CD4-positive, alpha-beta T cell (primary cell): ENCODE measurements at regions not wholly inside any gene's neighbourhood (a gene's known extent, or its start where the extent isn't known, plus 50 kb on each side); places are given as distances from the start of the nearest gene placed in this dataset.

ENCODE experiments used
- ATAC-seq: fragments of 200-7000 bp; cut with Tn5 transposase; one replicate; pipeline ENCODE4 v1.10.0; 2022; ENCODE audit warnings: mild to moderate bottlenecking; ENCODE audit not compliant: poor library complexity
- CTCF ChIA-PET: fragments of 350-600 bp; sonication (Branson Sonifier 250); formaldehyde crosslinking; loops from one replicate; lab custom pipeline; 2021; ENCODE audit warnings: antibody characterized with exemption, inconsistent platforms; lab: Charles Lee
- POLR2A ChIA-PET: fragments of 350-600 bp; sonication (Branson Sonifier 250); formaldehyde crosslinking; loops from one replicate; lab custom pipeline; 2021; ENCODE audit warnings: antibody characterized with exemption, inconsistent platforms; lab: Charles Lee
- DNase-seq, 14 experiments: peaks; one replicate each; pipeline ENCODE4 v3.0.0-alpha.2; 2013 to 2020; ENCODE audit warnings: mixed read lengths in 2 of 14
- H3K27ac ChIP-seq, 2 donors: one replicate each; pipeline versions ENCODE4 v1.5.1 to v1.7.0; 2013; ENCODE audit warnings: low read length in 2 of 2, low read depth in 1 of 2, mild to moderate bottlenecking in 1 of 2
- H3K27me3 ChIP-seq, 2 experiments: 1 replicate in 1 of 2; 2 replicates in 1 of 2; pipeline versions ENCODE4 v1.6.1 to v1.7.0; 2013; ENCODE audit warnings: low read length in 2 of 2, control low read depth in 1 of 2, mild to moderate bottlenecking in 1 of 2, moderate library complexity in 1 of 2; ENCODE audit not compliant: insufficient read depth in 2 of 2, control insufficient read depth in 1 of 2
- H3K36me3 ChIP-seq: one replicate; pipeline ENCODE4 v1.6.1; 2013; ENCODE audit warnings: low read length, control low read depth; ENCODE audit not compliant: insufficient read depth
- H3K4me1 ChIP-seq: one replicate; pipeline ENCODE4 v1.6.1; 2013; ENCODE audit warnings: low read length, control low read depth; ENCODE audit not compliant: insufficient read depth
- H3K4me3 ChIP-seq: one replicate; pipeline ENCODE4 v1.5.1; 2013; ENCODE audit warnings: mild to moderate bottlenecking, low read length, moderate library complexity
- H3K9me3 ChIP-seq, 2 experiments: 1 replicate in 1 of 2; 2 replicates in 1 of 2; pipeline versions ENCODE4 v1.6.1 to v1.7.0; 2013; ENCODE audit warnings: low read length in 2 of 2, mild to moderate bottlenecking in 2 of 2, control low read depth in 1 of 2, moderate library complexity in 1 of 2; ENCODE audit not compliant: control insufficient read depth in 1 of 2, insufficient read depth in 1 of 2
- H3K27ac Mint-ChIP-seq: one replicate; pipeline ENCODE4 v1.8.0; 2020; ENCODE audit warnings: mixed read lengths
- H3K27me3 Mint-ChIP-seq: one replicate; pipeline ENCODE4 v1.8.0; 2021; ENCODE audit warnings: mixed read lengths
- H3K36me3 Mint-ChIP-seq: one replicate; pipeline ENCODE4 v1.8.0; 2021; ENCODE audit warnings: low read depth, mixed read lengths
- H3K4me1 Mint-ChIP-seq: one replicate; pipeline ENCODE4 v1.8.0; 2021; ENCODE audit warnings: low read depth, mixed read lengths
- H3K4me3 Mint-ChIP-seq: one replicate; pipeline ENCODE4 v1.8.0; 2020; ENCODE audit warnings: mild to moderate bottlenecking, mixed read lengths
- H3K9me3 Mint-ChIP-seq: one replicate; pipeline ENCODE4 v1.8.0; 2020; ENCODE audit warnings: mixed read lengths
- CTCF ChIP-seq: fragments of 200-600 bp; IDR thresholded peaks from one replicate; pipeline ENCODE4 v1.8.0; 2022; ENCODE audit warnings: antibody characterized with exemption, mild to moderate bottlenecking
- intact Hi-C, 2 experiments: fragments of 100-400 bp; cut with DNase I in 1 of 2; cut with micrococcal nuclease in 1 of 2; formaldehyde crosslinking; loops; one replicate each; pipeline versions ENCODE4 v1.15.1 to v1.9.0; 2023 to 2025; cut with DNase I, micrococcal nuclease

GRCh38 chr18:70459251-70459650 is 170.4 kb downstream of the SOCS6 start:
- intact Hi-C loops = no loop called here
- ChIA-PET POLR2A (no interaction called here), CTCF (no interaction called here)
- no peaks in the 10 kb centered on the region for H3K9me3 Mint-ChIP-seq
- ATAC-seq = no peak
- Histone ChIP-seq H3K36me3 (no peaks in the 10 kb centered on the region), H3K4me1 (no peaks in the 10 kb centered on the region), H3K4me3 (no peak overlapping the region), H3K27ac (no peak overlapping the region), H3K9me3 (no peaks in the 10 kb centered on the region), H3K27me3 (peaks cover 0 to 2% of the 10 kb centered on the region in 2 experiments)
- H3K4me1 Mint-ChIP-seq = peaks cover 2% of the 10 kb centered on the region
- DNase-seq = no peak
- no peaks in the 10 kb centered on the region for H3K36me3 Mint-ChIP-seq
- H3K27me3 Mint-ChIP-seq = peaks cover 39% of the 10 kb centered on the region
- H3K4me3 Mint-ChIP-seq = no peak overlapping the region
- H3K27ac Mint-ChIP-seq = no peak overlapping the region
- no peak for TF ChIP-seq CTCF

GRCh38 chr18:70457788-70458187 is 168.9 kb downstream of the SOCS6 start:
- CTCF ChIA-PET = no interaction called here

DNA sequence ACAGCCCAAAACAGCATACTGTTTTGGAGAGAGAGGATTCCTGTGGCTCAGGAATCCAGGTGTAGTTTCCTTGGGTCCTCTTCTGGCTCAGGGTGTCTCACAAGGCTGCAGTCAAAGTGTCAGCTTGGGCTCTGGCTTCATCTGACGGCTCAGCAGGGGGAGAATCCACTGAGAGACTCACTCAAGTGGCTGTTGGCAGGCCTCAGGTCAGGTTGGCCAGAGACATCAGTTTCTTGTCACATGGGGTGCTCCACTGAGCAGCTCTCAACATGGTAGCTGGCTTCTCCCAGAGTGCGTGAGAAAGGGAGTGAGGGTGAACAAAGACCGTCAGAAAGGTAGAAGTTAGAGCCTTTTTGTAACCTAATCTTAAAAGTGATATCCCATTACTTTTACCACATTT is 168.4 kb downstream of the SOCS6 start:
- ChIA-PET POLR2A (no interaction called here), CTCF (no interaction called here)

More at GRCh38 chr18:70457788-70458187, 168.9 kb downstream of the SOCS6 start:
- TF ChIP-seq CTCF = no peak
- no peaks in the 10 kb centered on the region for H3K4me1 ChIP-seq
- Mint-ChIP-seq H3K4me3 (no peak overlapping the region), H3K9me3 (no peaks in the 10 kb centered on the region), H3K27me3 (peaks cover 28% of the 10 kb centered on the region), H3K27ac (no peak overlapping the region), H3K4me1 (no peaks in the 10 kb centered on the region), H3K36me3 (no peaks in the 10 kb centered on the region)
- POLR2A ChIA-PET = no interaction called here
- no peak overlapping the region for H3K27ac ChIP-seq
- H3K9me3 ChIP-seq = no peaks in the 10 kb centered on the region
- no peak for ATAC-seq
- DNase-seq = no peak
- no peaks in the 10 kb centered on the region for H3K36me3 ChIP-seq
- no peaks in the 10 kb centered on the region for H3K27me3 ChIP-seq
- no peak overlapping the region for H3K4me3 ChIP-seq
- intact Hi-C loops = no loop called here

More for the DNA sequence above, 168.4 kb downstream of the SOCS6 start:
- intact Hi-C loops = no loop called here
- Mint-ChIP-seq H3K4me3 (no peak overlapping the region), H3K27me3 (peaks cover 23% of the 10 kb centered on the region), H3K9me3 (no peaks in the 10 kb centered on the region), H3K36me3 (no peaks in the 10 kb centered on the region), H3K27ac (no peak overlapping the region), H3K4me1 (no peaks in the 10 kb centered on the region)
- no peaks in the 10 kb centered on the region for H3K9me3 ChIP-seq
- H3K4me3 ChIP-seq = no peak overlapping the region
- H3K4me1 ChIP-seq = no peaks in the 10 kb centered on the region
- no peak for DNase-seq
- TF ChIP-seq CTCF = no peak
- no peak for ATAC-seq
- no peaks in the 10 kb centered on the region for H3K27me3 ChIP-seq
- no peak overlapping the region for H3K27ac ChIP-seq
- H3K36me3 ChIP-seq = no peaks in the 10 kb centered on the region
